Fibroblast of pulmonary artery (primary cell): ENCODE measurements at regions not wholly inside any gene's neighbourhood (a gene's known extent, or its start where the extent isn't known, plus 50 kb on each side); places are given as distances from the start of the nearest gene placed in this dataset.

Source experiments
- DNase-seq: peaks from one replicate; pipeline ENCODE4 v3.0.0-alpha.2; 2010; ENCODE audit warnings: low read depth
- H3K4me3 ChIP-seq: replicated peaks from 2 replicates; pipeline ENCODE4 v1.5.1; 2011; ENCODE audit warnings: low read depth, mild to moderate bottlenecking, control low read depth, low read length, moderate library complexity
- TF ChIP-seq, protein P1 (sequence below): IDR thresholded peaks from 2 replicates; pipeline ENCODE4 v1.5.1; 2011; ENCODE audit warnings: mild to moderate bottlenecking, control low read depth, low read length, inconsistent platforms; ENCODE audit errors: missing control alignments

DNA sequence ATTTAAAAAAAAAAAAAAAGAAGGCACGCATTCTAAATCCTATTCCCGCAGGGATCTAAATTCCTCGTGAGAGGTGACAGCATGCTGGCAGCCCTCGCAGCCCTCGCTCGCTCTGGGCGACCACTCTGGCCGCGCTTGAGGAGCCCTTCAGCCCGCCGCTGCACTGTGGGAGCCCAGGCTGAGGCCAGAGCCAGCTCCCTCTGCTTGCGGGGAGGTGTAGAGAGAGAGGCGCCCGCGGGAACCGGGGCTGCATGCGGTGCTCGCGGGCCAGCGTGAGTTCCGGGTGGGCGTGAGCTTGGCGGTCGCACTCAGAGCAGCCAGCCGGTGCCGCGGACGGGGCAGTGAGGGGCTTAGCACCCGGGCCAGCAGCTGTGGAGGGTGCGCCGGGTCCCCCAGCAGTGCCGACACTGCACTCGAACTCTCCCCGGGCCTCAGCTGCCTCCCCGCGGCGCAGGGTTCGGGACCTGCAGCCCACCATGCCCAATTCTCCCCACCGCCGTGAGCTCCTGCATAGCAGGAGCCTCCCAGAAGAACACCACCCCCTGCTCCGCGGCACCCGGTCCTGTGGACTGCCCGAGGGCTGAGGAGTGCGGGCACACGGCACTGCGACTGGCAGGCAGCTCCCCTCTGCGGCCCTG, 553.9 kb downstream of the LMO7 start:
- no peak overlapping the region for H3K4me3 ChIP-seq
- no peak for DNase-seq
- TF ChIP-seq, protein P1, sequence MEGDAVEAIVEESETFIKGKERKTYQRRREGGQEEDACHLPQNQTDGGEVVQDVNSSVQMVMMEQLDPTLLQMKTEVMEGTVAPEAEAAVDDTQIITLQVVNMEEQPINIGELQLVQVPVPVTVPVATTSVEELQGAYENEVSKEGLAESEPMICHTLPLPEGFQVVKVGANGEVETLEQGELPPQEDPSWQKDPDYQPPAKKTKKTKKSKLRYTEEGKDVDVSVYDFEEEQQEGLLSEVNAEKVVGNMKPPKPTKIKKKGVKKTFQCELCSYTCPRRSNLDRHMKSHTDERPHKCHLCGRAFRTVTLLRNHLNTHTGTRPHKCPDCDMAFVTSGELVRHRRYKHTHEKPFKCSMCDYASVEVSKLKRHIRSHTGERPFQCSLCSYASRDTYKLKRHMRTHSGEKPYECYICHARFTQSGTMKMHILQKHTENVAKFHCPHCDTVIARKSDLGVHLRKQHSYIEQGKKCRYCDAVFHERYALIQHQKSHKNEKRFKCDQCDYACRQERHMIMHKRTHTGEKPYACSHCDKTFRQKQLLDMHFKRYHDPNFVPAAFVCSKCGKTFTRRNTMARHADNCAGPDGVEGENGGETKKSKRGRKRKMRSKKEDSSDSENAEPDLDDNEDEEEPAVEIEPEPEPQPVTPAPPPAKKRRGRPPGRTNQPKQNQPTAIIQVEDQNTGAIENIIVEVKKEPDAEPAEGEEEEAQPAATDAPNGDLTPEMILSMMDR: no peak

DNA sequence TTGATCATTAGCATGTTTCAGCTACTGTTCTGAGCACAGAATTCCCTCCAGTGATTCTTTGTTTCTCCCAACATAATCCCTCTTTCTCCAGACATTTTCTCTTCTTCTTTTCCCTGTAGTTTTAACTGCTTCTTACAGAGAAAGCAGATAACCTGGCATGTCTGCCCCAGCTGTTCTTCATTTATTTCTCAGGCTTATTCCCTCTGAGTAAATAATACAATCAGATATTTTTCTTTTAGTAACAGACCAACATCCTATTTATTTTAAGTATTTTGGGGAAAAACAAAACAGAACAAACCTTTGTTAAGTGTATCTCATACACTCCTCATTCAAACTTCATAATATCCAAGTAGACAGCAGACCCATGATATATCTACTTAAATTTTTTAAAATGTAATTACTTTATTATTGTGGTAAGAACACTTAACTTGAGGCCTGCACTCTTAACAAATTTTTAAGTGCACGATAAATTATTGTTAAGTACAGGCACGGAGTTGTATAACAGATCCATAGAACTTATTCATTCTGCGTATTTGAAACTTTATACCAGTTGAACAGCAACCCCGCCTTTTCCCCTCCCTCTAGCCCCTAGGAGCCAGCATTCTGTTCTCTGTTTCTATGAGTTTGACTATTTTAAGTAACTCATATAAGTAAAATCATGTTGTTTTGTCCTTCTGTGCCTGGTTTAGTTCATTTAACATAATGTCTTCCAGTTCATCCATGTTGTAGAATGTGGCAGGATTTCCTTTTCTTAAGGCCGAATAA, 540.0 kb downstream of the LMO7 start:
- H3K4me3 ChIP-seq: no peak overlapping the region
- DNase-seq: no peak
- TF ChIP-seq, protein P1: no peak

DNA sequence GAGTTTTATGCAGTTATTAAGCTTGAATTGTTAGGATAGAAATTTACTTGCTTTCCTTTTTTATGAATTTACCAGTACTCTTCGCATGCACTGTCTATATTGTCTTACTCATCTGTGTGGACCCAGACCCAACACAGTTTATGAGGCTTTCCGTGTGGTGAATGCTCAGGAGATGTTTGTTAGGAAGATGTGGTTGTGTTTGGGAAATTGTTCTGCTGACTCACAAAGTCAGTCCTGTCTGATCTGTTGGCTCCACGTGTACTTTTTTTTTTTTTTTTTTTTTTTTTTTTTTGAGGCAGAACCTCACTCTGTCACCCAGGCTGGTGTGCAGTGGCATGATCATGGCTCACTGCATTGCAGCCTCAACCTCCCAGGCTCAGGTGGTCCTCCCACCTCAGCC, 532.5 kb downstream of the LMO7 start:
- DNase-seq: no peak
- TF ChIP-seq, protein P1: no peak

DNA sequence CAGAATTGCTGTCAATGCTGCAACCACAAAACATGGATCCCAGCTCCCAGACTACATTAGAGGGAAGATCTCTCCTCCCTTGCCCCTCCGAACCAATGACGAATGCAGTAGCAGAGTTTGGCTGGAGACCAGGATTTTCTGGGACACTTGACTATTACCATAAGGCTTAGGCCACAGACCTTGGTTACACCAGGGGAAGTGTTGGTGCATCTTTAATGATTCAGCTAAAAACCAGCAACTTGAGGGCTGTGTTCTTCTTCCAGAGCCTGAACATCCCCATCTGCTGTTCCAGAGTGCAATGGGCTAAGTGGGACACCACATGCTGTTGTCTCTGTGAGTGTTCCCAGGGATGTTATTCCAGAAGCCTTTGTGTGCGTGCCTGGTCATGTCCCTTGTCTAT, 528.2 kb downstream of the LMO7 start:
- DNase-seq: no peak
- no peak overlapping the region for H3K4me3 ChIP-seq
- TF ChIP-seq, protein P1: no peak

More for the DNA sequence above, 532.5 kb downstream of the LMO7 start:
- H3K4me3 ChIP-seq: no peak overlapping the region

DNA sequence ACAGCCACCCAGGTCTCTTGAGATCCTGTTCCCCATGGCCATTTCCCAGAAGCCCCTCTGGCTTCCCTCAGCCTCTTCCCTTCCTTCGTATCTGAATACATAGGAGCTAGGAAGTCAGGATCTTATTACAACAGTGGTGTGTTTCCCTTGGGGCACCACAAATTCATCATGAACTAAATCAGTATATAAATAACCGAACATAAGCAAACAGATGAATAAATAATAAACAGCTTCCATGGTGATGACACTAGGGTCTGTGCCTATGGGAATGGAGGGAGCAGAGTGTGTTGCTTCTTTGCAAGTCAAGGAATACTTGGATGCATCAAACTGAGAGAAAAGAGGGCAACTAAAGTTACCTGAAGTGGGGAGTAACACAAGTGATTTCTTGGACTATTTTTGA, 527.6 kb downstream of the LMO7 start:
- no peak for DNase-seq
- H3K4me3 ChIP-seq: no peak overlapping the region
- TF ChIP-seq, protein P1: no peak

DNA sequence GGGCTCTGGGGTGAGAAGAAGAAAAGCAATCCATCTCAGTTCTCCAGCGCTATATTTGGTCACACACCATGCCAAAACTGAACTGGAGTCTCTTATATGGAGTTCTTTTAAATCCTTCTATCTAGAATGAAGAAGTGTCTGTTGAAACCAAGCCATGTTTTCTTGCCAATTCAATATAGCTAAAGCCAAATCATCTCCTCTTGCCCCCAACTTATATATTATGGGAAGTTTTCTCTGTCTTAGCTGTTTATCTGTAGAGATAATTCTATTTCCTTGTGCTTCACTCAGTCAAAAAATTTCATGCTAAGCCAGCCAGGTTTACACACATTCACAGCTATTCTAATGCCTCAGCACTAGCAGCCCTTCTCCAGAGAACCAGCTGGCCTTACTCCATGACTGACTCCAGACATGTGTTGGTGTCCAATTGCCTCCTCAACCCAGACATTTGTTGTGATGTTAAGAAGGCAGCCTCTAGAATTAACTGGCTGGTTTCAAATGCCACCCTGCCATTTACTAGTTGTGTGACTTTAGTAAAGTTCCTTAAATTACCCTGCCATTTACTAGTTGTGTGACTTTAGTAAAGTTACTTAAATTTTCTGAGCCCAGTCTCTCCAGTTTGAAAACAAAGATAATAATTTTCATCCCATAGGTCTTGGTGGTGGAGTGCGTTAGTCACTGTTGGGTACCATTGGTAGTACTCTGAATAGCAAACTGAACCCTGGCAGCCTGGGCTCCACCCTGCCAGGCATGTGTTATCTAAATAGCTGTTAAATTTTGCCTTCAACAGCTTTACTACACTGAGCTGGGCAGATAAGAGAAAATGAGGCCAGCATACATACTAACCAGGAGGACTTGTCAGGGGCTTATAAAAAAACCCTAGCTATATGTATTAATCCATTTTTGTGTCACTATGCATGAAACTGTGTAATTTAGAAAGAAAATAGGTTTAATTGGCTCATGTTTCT, 525.1 kb downstream of the LMO7 start:
- no peak for DNase-seq
- no peak overlapping the region for H3K4me3 ChIP-seq
- TF ChIP-seq, protein P1: no peak
